ENCODE measurements at regions not wholly inside any gene's neighbourhood (a gene's known extent, or its start where the extent isn't known, plus 50 kb on each side); places are given as distances from the start of the nearest gene placed in this dataset.
A peak's percentile ranks its signal among the peaks of the same experiment; 100 is the strongest.

DNA sequence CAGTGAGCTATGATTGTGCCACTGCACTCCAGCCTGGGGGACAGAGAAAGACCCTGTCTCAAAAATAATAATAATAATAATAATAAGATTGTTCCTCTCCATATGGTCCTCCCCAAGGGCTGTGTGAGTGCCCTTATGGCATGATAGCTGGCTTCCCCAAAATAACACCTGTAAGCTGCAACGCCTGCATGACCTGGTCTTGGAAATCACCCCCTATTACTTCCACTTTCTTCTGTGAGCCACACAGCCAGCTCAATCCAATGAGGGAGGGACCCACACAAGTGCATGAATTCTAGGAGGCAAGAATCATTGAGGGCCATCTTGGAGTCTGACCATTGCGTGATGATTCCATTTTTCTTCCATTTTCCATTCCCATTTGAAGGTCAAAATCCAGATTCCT, 82.7 kb upstream of the CALN1 start:
- no peaks in the 10 kb centered on the region for H4K20me1 ChIP-seq (ENCODE audit: insufficient read depth, low read length)
- H3K27ac ChIP-seq (ENCODE audit: low read depth, low read length, poor library complexity, severe bottlenecking) = no peak overlapping the region
- H3K4me1 ChIP-seq (ENCODE audit: insufficient read depth, low read length, severe bottlenecking) = no peaks in the 10 kb centered on the region
- H3K79me2 ChIP-seq (ENCODE audit: insufficient read depth, low read length) = no peaks in the 10 kb centered on the region
- no peaks in the 10 kb centered on the region for H3K27me3 ChIP-seq (ENCODE audit: insufficient read depth, low read length)
- no peaks in the 10 kb centered on the region for H3F3A ChIP-seq (ENCODE audit: insufficient read depth, low read length)
- no peak overlapping the region for H2AFZ ChIP-seq (ENCODE audit: low read length)
- no peak overlapping the region for H3K9ac ChIP-seq (ENCODE audit: low read length)
- no peaks in the 10 kb centered on the region for H3K36me3 ChIP-seq (ENCODE audit: insufficient read depth, low read length)
- TF ChIP-seq CTCF (IDR thresholded peaks at IDR 0.05; ENCODE audit: low read length) (no peak), EZH2 (IDR thresholded peaks at IDR 0.05; ENCODE audit: borderline replicate concordance, low read length) (no peak)
- no peaks in the 10 kb centered on the region for H3K9me2 ChIP-seq (ENCODE audit: low read depth, low read length)
- H3K4me2 ChIP-seq (ENCODE audit: low read length) = no peak overlapping the region
- H3K4me3 ChIP-seq (ENCODE audit: low read depth, low read length, poor library complexity, severe bottlenecking) = no peak overlapping the region
- peaks cover 4% of the 10 kb centered on the region; the same call in 1 of the 2 replicates for H3K9me3 ChIP-seq (ENCODE audit: low read length)

- Histone ChIP-seq H3K27ac (ENCODE audit: low read depth, low read length, poor library complexity, severe bottlenecking) (no peak overlapping the region), H3K4me2 (ENCODE audit: low read length) (no peak overlapping the region)
- TF ChIP-seq CTCF (IDR thresholded peaks at IDR 0.05; ENCODE audit: low read length) (peak; percentile 91), EZH2 (IDR thresholded peaks at IDR 0.05; ENCODE audit: borderline replicate concordance, low read length) (no peak)
Measured at GRCh38 chr7:72493850-72494661, 81.9 kb upstream of the CALN1 start.

GRCh38 chr7:72492461-72493065, 80.4 kb upstream of the CALN1 start:
- no peaks in the 10 kb centered on the region for H3K9me2 ChIP-seq (ENCODE audit: low read depth, low read length)
- no peaks in the 10 kb centered on the region for H3K4me1 ChIP-seq (ENCODE audit: insufficient read depth, low read length, severe bottlenecking)
- no peaks in the 10 kb centered on the region for H3K79me2 ChIP-seq (ENCODE audit: insufficient read depth, low read length)
- H3K36me3 ChIP-seq (ENCODE audit: insufficient read depth, low read length) = no peaks in the 10 kb centered on the region
- no peaks in the 10 kb centered on the region for H3K9me3 ChIP-seq (ENCODE audit: low read length)
- no peak overlapping the region for H2AFZ ChIP-seq (ENCODE audit: low read length)
- no peaks in the 10 kb centered on the region for H4K20me1 ChIP-seq (ENCODE audit: insufficient read depth, low read length)
- no peaks in the 10 kb centered on the region for H3K27me3 ChIP-seq (ENCODE audit: insufficient read depth, low read length)
- no peaks in the 10 kb centered on the region for H3F3A ChIP-seq (ENCODE audit: insufficient read depth, low read length)
- H3K4me3 ChIP-seq (ENCODE audit: low read depth, low read length, poor library complexity, severe bottlenecking) = no peak overlapping the region
- H3K4me2 ChIP-seq (ENCODE audit: low read length) = no peak overlapping the region
- H3K9ac ChIP-seq (ENCODE audit: low read length) = no peak overlapping the region
- H3K27ac ChIP-seq (ENCODE audit: low read depth, low read length, poor library complexity, severe bottlenecking) = no peak overlapping the region
- TF ChIP-seq EZH2 (IDR thresholded peaks at IDR 0.05; ENCODE audit: borderline replicate concordance, low read length) (no peak), CTCF (IDR thresholded peaks at IDR 0.05; ENCODE audit: low read length) (no peak)

More at GRCh38 chr7:72493850-72494661, 81.9 kb upstream of the CALN1 start:
- no peak overlapping the region for H3K4me3 ChIP-seq (ENCODE audit: low read depth, low read length, poor library complexity, severe bottlenecking)
- no peak overlapping the region for H3K9ac ChIP-seq (ENCODE audit: low read length)
- H3K4me1 ChIP-seq (ENCODE audit: insufficient read depth, low read length, severe bottlenecking) = no peaks in the 10 kb centered on the region
- H3K79me2 ChIP-seq (ENCODE audit: insufficient read depth, low read length) = no peaks in the 10 kb centered on the region
- no peaks in the 10 kb centered on the region for H3K9me2 ChIP-seq (ENCODE audit: low read depth, low read length)
- H3F3A ChIP-seq (ENCODE audit: insufficient read depth, low read length) = no peaks in the 10 kb centered on the region
- H3K36me3 ChIP-seq (ENCODE audit: insufficient read depth, low read length) = no peaks in the 10 kb centered on the region
- no peaks in the 10 kb centered on the region for H3K27me3 ChIP-seq (ENCODE audit: insufficient read depth, low read length)
- peaks cover 4% of the 10 kb centered on the region; the same call in 1 of the 2 replicates for H3K9me3 ChIP-seq (ENCODE audit: low read length)
- H4K20me1 ChIP-seq (ENCODE audit: insufficient read depth, low read length) = no peaks in the 10 kb centered on the region
- H2AFZ ChIP-seq (ENCODE audit: low read length) = no peak overlapping the region

Measured in OCI-LY1 (cell line).